Astrocyte (in vitro differentiated cells and primary cell): ENCODE measurements at regions not wholly inside any gene's neighbourhood (a gene's known extent, or its start where the extent isn't known, plus 50 kb on each side); places are given as distances from the start of the nearest gene placed in this dataset.

Source experiments
- DNase-seq: peaks from one replicate; pipeline ENCODE4 v3.0.0-alpha.2; 2010; ENCODE audit warnings: low read depth
- FAIRE-seq: peaks from 2 replicates; lab custom pipeline; 2011; peaks lifted over from hg19 to GRCh38; lab: Jason Lieb, UNC
- H2AFZ ChIP-seq: 2 replicates; pipeline ENCODE4 v1.6.0; 2012; ENCODE audit warnings: low read depth, low read length, inconsistent platforms
- H3K27ac ChIP-seq: 2 replicates; pipeline ENCODE4 v1.5.1; 2011; ENCODE audit warnings: low read depth, low read length, inconsistent platforms
- H3K27me3 ChIP-seq: 2 replicates; pipeline ENCODE4 v1.6.0; 2011; ENCODE audit warnings: low read length, inconsistent platforms; ENCODE audit not compliant: insufficient read depth
- H3K36me3 ChIP-seq: 2 replicates; pipeline ENCODE4 v1.5.1; 2011; ENCODE audit warnings: low read length, inconsistent platforms; ENCODE audit not compliant: insufficient read depth
- H3K4me1 ChIP-seq: 2 replicates; pipeline ENCODE4 v1.5.1; 2011; ENCODE audit warnings: low read length, inconsistent platforms; ENCODE audit not compliant: insufficient read depth
- H3K4me2 ChIP-seq: 2 replicates; pipeline ENCODE4 v1.6.0; 2012; ENCODE audit warnings: low read length, inconsistent platforms
- H3K4me3 ChIP-seq: 2 replicates; pipeline ENCODE4 v1.5.1; 2011; ENCODE audit warnings: low read depth, mild to moderate bottlenecking, low read length, inconsistent platforms; ENCODE audit not compliant: insufficient read depth
- H3K79me2 ChIP-seq: 2 replicates; pipeline ENCODE4 v1.6.0; 2012; ENCODE audit warnings: mild to moderate bottlenecking, low read length, inconsistent platforms; ENCODE audit not compliant: insufficient read depth
- H3K9ac ChIP-seq: 2 replicates; pipeline ENCODE4 v1.6.0; 2012; ENCODE audit warnings: mild to moderate bottlenecking, low read length, inconsistent platforms
- H3K9me3 ChIP-seq: 2 replicates; pipeline ENCODE4 v1.5.1; 2012; ENCODE audit warnings: low read depth, mild to moderate bottlenecking, low read length, inconsistent platforms; ENCODE audit not compliant: insufficient read depth
- H4K20me1 ChIP-seq: 2 replicates; pipeline ENCODE4 v1.6.0; 2012; ENCODE audit warnings: low read length, inconsistent platforms; ENCODE audit not compliant: insufficient read depth
- H3K27ac Mint-ChIP-seq: one replicate; pipeline ENCODE4 v1.8.0; 2021; ENCODE audit warnings: mild to moderate bottlenecking, mixed read lengths; ENCODE audit not compliant: unreplicated experiment
- H3K27me3 Mint-ChIP-seq: one replicate; pipeline ENCODE4 v1.8.0; 2021; ENCODE audit warnings: low read depth, mixed read lengths; ENCODE audit not compliant: unreplicated experiment
- H3K36me3 Mint-ChIP-seq: one replicate; pipeline ENCODE4 v1.8.0; 2021; ENCODE audit warnings: low read depth, mixed read lengths; ENCODE audit not compliant: unreplicated experiment
- H3K4me1 Mint-ChIP-seq: one replicate; pipeline ENCODE4 v1.8.0; 2021; ENCODE audit warnings: low read depth, mixed read lengths; ENCODE audit not compliant: unreplicated experiment
- H3K4me3 Mint-ChIP-seq: one replicate; pipeline ENCODE4 v1.8.0; 2021; ENCODE audit warnings: mild to moderate bottlenecking, moderate library complexity, mixed read lengths; ENCODE audit not compliant: unreplicated experiment
- H3K9me3 Mint-ChIP-seq: one replicate; pipeline ENCODE4 v1.8.0; 2021; ENCODE audit warnings: mild to moderate bottlenecking, mixed read lengths; ENCODE audit not compliant: unreplicated experiment
- CTCF ChIP-seq: IDR thresholded peaks from 2 replicates; pipeline ENCODE4 v1.5.1; 2011; ENCODE audit warnings: low read depth, mild to moderate bottlenecking, inconsistent platforms, low read length, moderate library complexity; ENCODE audit not compliant: insufficient read depth
- EZH2 ChIP-seq: IDR thresholded peaks from 2 replicates; pipeline ENCODE4 v1.6.1; 2012; ENCODE audit warnings: mild to moderate bottlenecking, low read length, inconsistent platforms; ENCODE audit not compliant: insufficient read depth

- no peak for FAIRE-seq
- Mint-ChIP-seq H3K4me3 (no peak overlapping the region), H3K36me3 (no peaks in the 10 kb centered on the region), H3K4me1 (peaks cover 18% of the 10 kb centered on the region), H3K9me3 (peaks cover 3% of the 10 kb centered on the region), H3K27ac (no peak overlapping the region), H3K27me3 (no peaks in the 10 kb centered on the region)
- Histone ChIP-seq H3K27me3 (no peaks in the 10 kb centered on the region), H3K27ac (no peak overlapping the region), H3K9me3 (no peaks in the 10 kb centered on the region), H3K4me2 (no peak overlapping the region), H3K9ac (no peak overlapping the region), H3K4me3 (no peak overlapping the region), H3K4me1 (peaks cover 6% of the 10 kb centered on the region), H2AFZ (no peak overlapping the region), H4K20me1 (no peaks in the 10 kb centered on the region), H3K79me2 (no peaks in the 10 kb centered on the region), H3K36me3 (no peaks in the 10 kb centered on the region)
- TF ChIP-seq CTCF (no peak), EZH2 (no peak)
- DNase-seq: no peak
Measured at GRCh38 chr4:186953599-186954260, 230.1 kb upstream of the FAT1 start.

GRCh38 chr4:186954509-186954908 is 230.9 kb upstream of the FAT1 start:
- Mint-ChIP-seq H3K27me3 (no peaks in the 10 kb centered on the region), H3K4me3 (no peak overlapping the region), H3K36me3 (no peaks in the 10 kb centered on the region), H3K4me1 (peaks cover 14% of the 10 kb centered on the region), H3K9me3 (peaks cover 6% of the 10 kb centered on the region), H3K27ac (no peak overlapping the region)
- H3K9ac ChIP-seq: no peak overlapping the region
- no peaks in the 10 kb centered on the region for H3K36me3 ChIP-seq
- no peaks in the 10 kb centered on the region for H3K79me2 ChIP-seq
- no peak overlapping the region for H3K4me3 ChIP-seq
- DNase-seq (no peak), FAIRE-seq (no peak)
- no peaks in the 10 kb centered on the region for H3K27me3 ChIP-seq
- H3K9me3 ChIP-seq: no peaks in the 10 kb centered on the region
- H3K27ac ChIP-seq: no peak overlapping the region
- H3K4me2 ChIP-seq: no peak overlapping the region
- TF ChIP-seq EZH2 (no peak), CTCF (no peak)
- no peaks in the 10 kb centered on the region for H4K20me1 ChIP-seq
- no peak overlapping the region for H2AFZ ChIP-seq
- no peaks in the 10 kb centered on the region for H3K4me1 ChIP-seq

GRCh38 chr4:186954956-186955355 is 231.3 kb upstream of the FAT1 start:
- TF ChIP-seq EZH2 (no peak), CTCF (no peak)
- no peaks in the 10 kb centered on the region for H4K20me1 ChIP-seq
- no peak overlapping the region for H3K9ac ChIP-seq
- no peaks in the 10 kb centered on the region for H3K36me3 ChIP-seq
- H2AFZ ChIP-seq: no peak overlapping the region
- Mint-ChIP-seq H3K36me3 (no peaks in the 10 kb centered on the region), H3K27ac (no peak overlapping the region), H3K4me3 (no peak overlapping the region), H3K27me3 (no peaks in the 10 kb centered on the region), H3K9me3 (peaks cover 6% of the 10 kb centered on the region), H3K4me1 (peaks cover 14% of the 10 kb centered on the region)
- H3K27me3 ChIP-seq: no peaks in the 10 kb centered on the region
- no peaks in the 10 kb centered on the region for H3K79me2 ChIP-seq
- DNase-seq (no peak), FAIRE-seq (no peak)
- H3K27ac ChIP-seq: no peak overlapping the region
- H3K9me3 ChIP-seq: no peaks in the 10 kb centered on the region
- H3K4me2 ChIP-seq: no peak overlapping the region
- no peaks in the 10 kb centered on the region for H3K4me1 ChIP-seq
- H3K4me3 ChIP-seq: no peak overlapping the region
